ENCODE measurements at regions not wholly inside any gene's neighbourhood (a gene's known extent, or its start where the extent isn't known, plus 50 kb on each side); places are given as distances from the start of the nearest gene placed in this dataset.

- no peaks in the 10 kb centered on the region for H3K27me3 ChIP-seq (replicated peaks)
- no peak overlapping the region for H3K4me3 ChIP-seq (ENCODE audit: low read depth, low read length)
- in situ Hi-C loops (cut with HindIII; ENCODE audit: low pct_ligation_motif_present, low sequenced_read_pairs): no loop called here
- no peaks in the 10 kb centered on the region for H3K36me3 ChIP-seq (replicated peaks)
- H3K27ac ChIP-seq: no peak overlapping the region
- no peak for DNase-seq
- TF ChIP-seq CTCF (IDR thresholded peaks at IDR 0.05; ENCODE audit: low read depth, low read length, missing control alignments): no peak
These were observed 565.5 kb downstream of the EPM2A start for GRCh38 chr6:145169726-145170224.

- Histone ChIP-seq H3K27ac (no peak overlapping the region), H3K36me3 (replicated peaks) (no peaks in the 10 kb centered on the region), H3K27me3 (replicated peaks) (no peaks in the 10 kb centered on the region), H3K4me3 (ENCODE audit: low read depth, low read length) (no peak overlapping the region)
- no peak for DNase-seq
- no peak for TF ChIP-seq CTCF (IDR thresholded peaks at IDR 0.05; ENCODE audit: low read depth, low read length, missing control alignments)
- in situ Hi-C loops (cut with HindIII; ENCODE audit: low pct_ligation_motif_present, low sequenced_read_pairs): no loop called here
These were observed 559.9 kb downstream of the EPM2A start for GRCh38 chr6:145175470-145175869.

GRCh38 chr6:145178391-145178790 lies 556.9 kb downstream of the EPM2A start:
- no peak for DNase-seq
- TF ChIP-seq CTCF (IDR thresholded peaks at IDR 0.05; ENCODE audit: low read depth, low read length, missing control alignments): no peak
- H3K36me3 ChIP-seq (replicated peaks): no peaks in the 10 kb centered on the region
- H3K4me3 ChIP-seq (ENCODE audit: low read depth, low read length): no peak overlapping the region
- no peak overlapping the region for H3K27ac ChIP-seq
- in situ Hi-C loops (cut with HindIII; ENCODE audit: low pct_ligation_motif_present, low sequenced_read_pairs): no loop called here
- H3K27me3 ChIP-seq (replicated peaks): no peaks in the 10 kb centered on the region

GRCh38 chr6:145187491-145188206 lies 547.7 kb downstream of the EPM2A start:
- no peak for DNase-seq
- H3K4me3 ChIP-seq (ENCODE audit: low read depth, low read length): no peak overlapping the region
- TF ChIP-seq CTCF (IDR thresholded peaks at IDR 0.05; ENCODE audit: low read depth, low read length, missing control alignments): no peak
- no peak overlapping the region for H3K27ac ChIP-seq
- no peaks in the 10 kb centered on the region for H3K36me3 ChIP-seq (replicated peaks)
- in situ Hi-C loops (cut with HindIII; ENCODE audit: low pct_ligation_motif_present, low sequenced_read_pairs): no loop called here
- H3K27me3 ChIP-seq (replicated peaks): no peaks in the 10 kb centered on the region

GRCh38 chr6:145189836-145190235 lies 545.5 kb downstream of the EPM2A start:
- Histone ChIP-seq H3K36me3 (replicated peaks) (no peaks in the 10 kb centered on the region), H3K27me3 (replicated peaks) (no peaks in the 10 kb centered on the region), H3K27ac (no peak overlapping the region), H3K4me3 (ENCODE audit: low read depth, low read length) (no peak overlapping the region)
- DNase-seq: no peak
- in situ Hi-C loops (cut with HindIII; ENCODE audit: low pct_ligation_motif_present, low sequenced_read_pairs): no loop called here
- TF ChIP-seq CTCF (IDR thresholded peaks at IDR 0.05; ENCODE audit: low read depth, low read length, missing control alignments): no peak

- Histone ChIP-seq H3K27ac (no peak overlapping the region), H3K4me3 (ENCODE audit: low read depth, low read length) (no peak overlapping the region), H3K36me3 (replicated peaks) (no peaks in the 10 kb centered on the region), H3K27me3 (replicated peaks) (no peaks in the 10 kb centered on the region)
- no peak for DNase-seq
- in situ Hi-C loops (cut with HindIII; ENCODE audit: low pct_ligation_motif_present, low sequenced_read_pairs): no loop called here
- no peak for TF ChIP-seq CTCF (IDR thresholded peaks at IDR 0.05; ENCODE audit: low read depth, low read length, missing control alignments)
These were observed 540.9 kb downstream of the EPM2A start for GRCh38 chr6:145194389-145194788.

All from brain microvascular endothelial cell (primary cell).